Body of pancreas (tissue), 4 donors: ENCODE measurements at regions not wholly inside any gene's neighbourhood (a gene's known extent, or its start where the extent isn't known, plus 50 kb on each side); places are given as distances from the start of the nearest gene placed in this dataset.

Experiments used
- POLR2A ChIP-seq, 3 donors: fragments of 450-650 bp; IDR thresholded peaks; one replicate each; pipeline ENCODE4 v1.6.1; 2016; ENCODE audit warnings: antibody characterized with exemption in 3 of 3, mild to moderate bottlenecking in 2 of 3
- TF ChIP-seq, protein P1 (sequence below), 7 experiments: fragments of 450-650 bp in 4 of 7; fragments of 200-600 bp in 3 of 7; sonication (generic) in 3 of 7; IDR thresholded peaks; one replicate each; pipeline ENCODE4 v1.5.1; 2016 to 2019; ENCODE audit warnings: antibody characterized with exemption in 7 of 7

DNA sequence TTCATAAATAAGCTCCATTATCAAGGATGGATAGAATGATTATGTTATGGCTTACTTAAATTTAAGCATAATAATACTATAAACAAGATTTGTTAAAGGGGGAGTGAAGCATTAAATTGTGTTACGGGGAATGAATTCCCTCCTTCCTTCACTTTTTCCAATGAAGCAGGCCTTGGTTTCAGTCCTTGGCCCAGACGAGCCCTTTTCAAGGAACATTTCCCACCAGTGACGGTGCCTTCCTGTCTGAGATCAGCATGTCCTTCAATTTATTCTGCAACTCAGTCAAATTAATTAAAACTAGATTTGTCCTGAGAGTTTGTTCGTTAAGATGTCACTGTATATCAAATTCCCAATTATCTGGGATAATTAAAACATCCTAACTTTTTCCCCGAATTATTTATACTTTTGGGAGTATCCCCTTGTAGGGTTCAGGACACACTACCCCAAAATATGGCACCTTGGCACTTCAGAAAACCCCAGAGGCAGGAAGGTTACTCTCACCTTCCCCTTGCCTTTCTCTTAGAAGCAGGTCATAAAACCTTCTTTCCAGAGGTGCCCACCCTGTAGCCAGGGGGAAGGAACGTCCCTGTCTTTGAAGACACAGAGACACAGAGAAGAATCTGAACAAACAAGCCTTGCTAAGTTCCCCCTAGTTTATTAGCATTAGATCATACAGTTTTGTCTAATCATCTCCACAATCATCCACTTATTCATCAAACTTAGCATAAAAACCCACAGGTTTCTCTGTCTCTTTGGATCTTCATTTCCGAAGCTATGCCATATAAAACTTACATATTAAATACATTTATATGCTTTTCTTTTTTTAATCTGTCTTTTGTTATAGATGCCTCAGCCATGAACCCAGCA, 86.2 kb upstream of the ARHGAP29 start:
- TF ChIP-seq, protein P1, sequence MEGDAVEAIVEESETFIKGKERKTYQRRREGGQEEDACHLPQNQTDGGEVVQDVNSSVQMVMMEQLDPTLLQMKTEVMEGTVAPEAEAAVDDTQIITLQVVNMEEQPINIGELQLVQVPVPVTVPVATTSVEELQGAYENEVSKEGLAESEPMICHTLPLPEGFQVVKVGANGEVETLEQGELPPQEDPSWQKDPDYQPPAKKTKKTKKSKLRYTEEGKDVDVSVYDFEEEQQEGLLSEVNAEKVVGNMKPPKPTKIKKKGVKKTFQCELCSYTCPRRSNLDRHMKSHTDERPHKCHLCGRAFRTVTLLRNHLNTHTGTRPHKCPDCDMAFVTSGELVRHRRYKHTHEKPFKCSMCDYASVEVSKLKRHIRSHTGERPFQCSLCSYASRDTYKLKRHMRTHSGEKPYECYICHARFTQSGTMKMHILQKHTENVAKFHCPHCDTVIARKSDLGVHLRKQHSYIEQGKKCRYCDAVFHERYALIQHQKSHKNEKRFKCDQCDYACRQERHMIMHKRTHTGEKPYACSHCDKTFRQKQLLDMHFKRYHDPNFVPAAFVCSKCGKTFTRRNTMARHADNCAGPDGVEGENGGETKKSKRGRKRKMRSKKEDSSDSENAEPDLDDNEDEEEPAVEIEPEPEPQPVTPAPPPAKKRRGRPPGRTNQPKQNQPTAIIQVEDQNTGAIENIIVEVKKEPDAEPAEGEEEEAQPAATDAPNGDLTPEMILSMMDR (IDR thresholded peaks at IDR 0.05), result no peak
- TF ChIP-seq POLR2A (IDR thresholded peaks at IDR 0.05), result no peak
